Endothelial cell of umbilical vein (primary cell): ENCODE measurements at regions not wholly inside any gene's neighbourhood (a gene's known extent, or its start where the extent isn't known, plus 50 kb on each side); places are given as distances from the start of the nearest gene placed in this dataset.
"Not testable (repeated sequence)": the region's sequence is repeated elsewhere in the genome, so short reads cannot be mapped to it uniquely, and the experiment has no call there.

ENCODE experiments used
- BruUV-seq: library from RNA; stranded (reverse); fragments of 400-500 nt; replicated peaks from 2 replicates; lab custom pipeline; 2021; lab: Mats Ljungman, UMichigan
- CTCF ChIA-PET: fragments of 300-600, 350-600 bp; sonication (Branson Sonifier 250); formaldehyde crosslinking; loops from one replicate; lab custom pipeline; 2021; ENCODE audit warnings: antibody characterized with exemption, inconsistent platforms; lab: Charles Lee
- POLR2A ChIA-PET: fragments of 300-600, 350-600 bp; sonication (Branson Sonifier 250); formaldehyde crosslinking; loops from one replicate; lab custom pipeline; 2021; ENCODE audit warnings: antibody characterized with exemption, inconsistent platforms; lab: Charles Lee
- DNase-seq: peaks from one replicate; pipeline ENCODE4 v3.0.0-alpha.2; 2011; ENCODE audit warnings: low read depth, low spot score
- FAIRE-seq: peaks from 2 replicates; lab custom pipeline; 2011; peaks lifted over from hg19 to GRCh38; lab: Jason Lieb, UNC
- H2AFZ ChIP-seq: 2 replicates; pipeline ENCODE4 v1.6.0; 2012; ENCODE audit warnings: low read depth, low read length, control low read depth, inconsistent platforms
- H3K27ac ChIP-seq: 2 replicates; pipeline ENCODE4 v1.5.1; 2011; ENCODE audit warnings: low read depth, mild to moderate bottlenecking, control low read depth, low read length, moderate library complexity; ENCODE audit not compliant: insufficient read depth
- H3K27me3 ChIP-seq, 2 experiments: 2 replicates each; pipeline versions ENCODE4 v1.6.0 to v1.6.1; 2011; ENCODE audit warnings: low read length in 2 of 2, mixed read lengths in 1 of 2; ENCODE audit not compliant: control insufficient read depth in 2 of 2, insufficient read depth in 2 of 2
- H3K36me3 ChIP-seq, 2 experiments: 2 replicates in 1 of 2; 3 replicates in 1 of 2; pipeline ENCODE4 v1.5.1; 2011; ENCODE audit warnings: low read length in 2 of 2, mild to moderate bottlenecking in 1 of 2, moderate library complexity in 1 of 2; ENCODE audit not compliant: control insufficient read depth in 2 of 2, insufficient read depth in 2 of 2; ENCODE audit errors: extremely low read depth in 1 of 2
- H3K4me1 ChIP-seq: 3 replicates; pipeline ENCODE4 v1.5.1; 2011; ENCODE audit warnings: mild to moderate bottlenecking, low read length; ENCODE audit not compliant: control insufficient read depth, insufficient read depth; ENCODE audit errors: extremely low read depth
- H3K4me2 ChIP-seq: 2 replicates; pipeline ENCODE4 v1.6.1; 2011; ENCODE audit warnings: low read length, control low read depth, mixed read lengths; ENCODE audit not compliant: insufficient read depth
- H3K4me3 ChIP-seq, 3 experiments: fragments of 200-600 bp in 1 of 3; sonication (generic), shearing (Covaris generic) in 1 of 3; replicated peaks in 1 of 3; 2 replicates each; pipeline ENCODE4 v1.5.1; 2011 to 2016; ENCODE audit warnings: control low read depth in 3 of 3, low read length in 3 of 3, mild to moderate bottlenecking in 2 of 3, inconsistent platforms in 1 of 3, low read depth in 1 of 3, moderate library complexity in 1 of 3; ENCODE audit not compliant: insufficient read depth in 1 of 3
- H3K79me2 ChIP-seq: 2 replicates; pipeline ENCODE4 v1.6.0; 2012; ENCODE audit warnings: low read length, inconsistent platforms; ENCODE audit not compliant: control insufficient read depth, insufficient read depth
- H3K9ac ChIP-seq: replicated peaks from 2 replicates; pipeline ENCODE3; 2011; ENCODE audit warnings: low read length, control low read depth; ENCODE audit not compliant: insufficient read depth; ENCODE audit errors: extremely low read depth
- H3K9me1 ChIP-seq: replicated peaks from 3 replicates; pipeline ENCODE4 v1.6.0; 2011; ENCODE audit warnings: mild to moderate bottlenecking, low read length; ENCODE audit not compliant: control insufficient read depth, insufficient read depth; ENCODE audit errors: extremely low read depth
- H3K9me3 ChIP-seq: replicated peaks from 2 replicates; pipeline ENCODE4 v1.5.1; 2012; ENCODE audit warnings: low read length, inconsistent platforms; ENCODE audit not compliant: control insufficient read depth, insufficient read depth
- H4K20me1 ChIP-seq: replicated peaks from 2 replicates; pipeline ENCODE3; 2011; ENCODE audit warnings: mild to moderate bottlenecking, low read length; ENCODE audit not compliant: control insufficient read depth, insufficient read depth; ENCODE audit errors: extremely low read depth
- GATA2 ChIP-seq: IDR thresholded peaks from 2 replicates; pipeline ENCODE4 v1.7.0; 2011; ENCODE audit warnings: low read depth, mild to moderate bottlenecking, moderate library complexity, mixed read lengths, low read length; ENCODE audit not compliant: insufficient read length, insufficient read depth
- MYC ChIP-seq: IDR thresholded peaks from one replicate; pipeline ENCODE4 v1.6.1; 2011; ENCODE audit warnings: mild to moderate bottlenecking, low read depth, low read length
- dilution Hi-C: fragments of 300-500 bp; cut with MboI; formaldehyde crosslinking; loops from one replicate; pipeline ENCODE4 v1.15.0; 2019; ENCODE audit warnings: low sequenced_read_pairs; ENCODE audit not compliant: extremely low pct_ligation_motif_present
- intact Hi-C: fragments of 100-400 bp; cut with micrococcal nuclease; formaldehyde crosslinking; loops from one replicate; pipeline ENCODE4 v1.10.0; 2022

- not testable (repeated sequence) for FAIRE-seq
Observed at GRCh38 chr4:94099141-94099540, 108.5 kb upstream of the SMARCAD1 start.

GRCh38 chr4:94112644-94113043 lies 95.0 kb upstream of the SMARCAD1 start:
- Histone ChIP-seq H3K36me3 (no peaks in the 10 kb centered on the region), H3K9ac (no peak overlapping the region), H3K27me3 (no peaks in the 10 kb centered on the region), H2AFZ (no peak overlapping the region), H3K27ac (no peak overlapping the region), H3K4me1 (no peaks in the 10 kb centered on the region), H3K4me2 (no peak overlapping the region), H3K9me3 (no peaks in the 10 kb centered on the region), H3K9me1 (no peaks in the 10 kb centered on the region), H3K79me2 (no peaks in the 10 kb centered on the region), H4K20me1 (no peaks in the 10 kb centered on the region), H3K4me3 (no peak overlapping the region)
- intact Hi-C loops (no loop called here), dilution Hi-C loops (no loop called here)
- ChIA-PET CTCF (no interaction called here), POLR2A (no interaction called here)
- TF ChIP-seq GATA2, result no peak
- no peak for TF ChIP-seq MYC
- FAIRE-seq (no peak), DNase-seq (no peak)
- BruUV-seq, result no TSS peak

More at GRCh38 chr4:94099141-94099540, 108.5 kb upstream of the SMARCAD1 start:
- POLR2A ChIA-PET, H3K9ac ChIP-seq, H3K27me3 ChIP-seq, H3K4me1 ChIP-seq, H3K27ac ChIP-seq, dilution Hi-C loops, H2AFZ ChIP-seq, intact Hi-C loops, BruUV-seq, H3K4me3 ChIP-seq, H4K20me1 ChIP-seq, CTCF ChIA-PET, H3K9me1 ChIP-seq, DNase-seq, H3K79me2 ChIP-seq, H3K9me3 ChIP-seq, H3K36me3 ChIP-seq, H3K4me2 ChIP-seq: not testable (repeated sequence)
